Peyer's patch (tissue), 4 donors: ENCODE measurements at regions not wholly inside any gene's neighbourhood (a gene's known extent, or its start where the extent isn't known, plus 50 kb on each side); places are given as distances from the start of the nearest gene placed in this dataset.
A peak's percentile ranks its signal among the peaks of the same experiment; 100 is the strongest.

Experiments
- DNase-seq, 3 donors: peaks; one replicate each; pipeline ENCODE4 v3.0.0-alpha.2; 2017 to 2019
- H3K27ac ChIP-seq, 4 donors: fragments of 200-600 bp; sonication (generic); one replicate each; pipeline ENCODE4 v1.5.1; 2016 to 2019
- H3K27me3 ChIP-seq, 2 donors: fragments of 200-600 bp; sonication (generic); one replicate each; pipeline ENCODE4 v1.5.1; 2019
- H3K36me3 ChIP-seq, 3 donors: fragments of 200-600 bp; sonication (generic); one replicate each; pipeline ENCODE4 v1.5.1; 2016 to 2019
- H3K4me1 ChIP-seq, 4 donors: fragments of 200-600 bp; sonication (generic); one replicate each; pipeline ENCODE4 v1.5.1; 2016 to 2019
- H3K4me3 ChIP-seq, 4 donors: fragments of 200-600 bp; sonication (generic); 1 replicate in 3 of 4; 2 replicates in 1 of 4; pipeline ENCODE4 v1.5.1; 2016 to 2019; ENCODE audit warnings: mild to moderate bottlenecking in 1 of 4
- H3K9me3 ChIP-seq, 4 donors: fragments of 200-600 bp; sonication (generic); one replicate each; pipeline ENCODE4 v1.5.1; 2016 to 2019; ENCODE audit warnings: mild to moderate bottlenecking in 1 of 4
- CTCF ChIP-seq, 6 experiments: fragments of 450-650 bp in 4 of 6; fragments of 200-600 bp in 2 of 6; sonication (generic) in 1 of 6; IDR thresholded peaks; one replicate each; pipeline ENCODE4 v1.5.1; 2017 to 2019; ENCODE audit warnings: antibody characterized with exemption in 6 of 6, mild to moderate bottlenecking in 3 of 6, moderate library complexity in 1 of 6
- POLR2A ChIP-seq, 2 donors: fragments of 450-650 bp; IDR thresholded peaks; one replicate each; pipeline ENCODE4 v1.5.1; 2017; ENCODE audit warnings: antibody characterized with exemption in 2 of 2, mild to moderate bottlenecking in 2 of 2, moderate library complexity in 2 of 2

GRCh38 chr9:31112491-31112890 lies 1272.0 kb upstream of the ACO1 start:
- Histone ChIP-seq H3K9me3 (no peaks in the 10 kb centered on the region), H3K4me1 (no peaks in the 10 kb centered on the region), H3K4me3 (no peak overlapping the region), H3K36me3 (no peaks in the 10 kb centered on the region), H3K27ac (no peak overlapping the region), H3K27me3 (no peaks in the 10 kb centered on the region)
- no peak for TF ChIP-seq CTCF (IDR thresholded peaks at IDR 0.05)
- TF ChIP-seq POLR2A (IDR thresholded peaks at IDR 0.05) = no peak
- DNase-seq = no peak

- Histone ChIP-seq H3K9me3 (no peaks in the 10 kb centered on the region), H3K27ac (no peak overlapping the region), H3K4me1 (no peaks in the 10 kb centered on the region), H3K36me3 (no peaks in the 10 kb centered on the region), H3K4me3 (no peak overlapping the region), H3K27me3 (no peaks in the 10 kb centered on the region)
- TF ChIP-seq POLR2A (IDR thresholded peaks at IDR 0.05) (no peak), CTCF (IDR thresholded peaks at IDR 0.05) (no peak)
- no peak for DNase-seq
These were observed 1270.1 kb upstream of the ACO1 start for GRCh38 chr9:31114346-31114745.

- H3K27me3 ChIP-seq = no peaks in the 10 kb centered on the region
- no peak overlapping the region for H3K27ac ChIP-seq
- H3K9me3 ChIP-seq = no peaks in the 10 kb centered on the region
- no peaks in the 10 kb centered on the region for H3K4me1 ChIP-seq
- H3K4me3 ChIP-seq = no peak overlapping the region
- TF ChIP-seq POLR2A (IDR thresholded peaks at IDR 0.05) = no peak
- TF ChIP-seq CTCF (IDR thresholded peaks at IDR 0.05) = peak; percentile 29 to 53 (median 46)
- DNase-seq = peak in 1 of 3 donors; percentile 52
- no peaks in the 10 kb centered on the region for H3K36me3 ChIP-seq
These were observed 1264.5 kb upstream of the ACO1 start for GRCh38 chr9:31119890-31120454.

GRCh38 chr9:31124389-31124788 lies 1260.1 kb upstream of the ACO1 start:
- Histone ChIP-seq H3K36me3 (no peaks in the 10 kb centered on the region), H3K9me3 (no peaks in the 10 kb centered on the region), H3K27ac (no peak overlapping the region), H3K4me1 (no peaks in the 10 kb centered on the region), H3K27me3 (no peaks in the 10 kb centered on the region), H3K4me3 (no peak overlapping the region)
- DNase-seq = no peak
- TF ChIP-seq CTCF (IDR thresholded peaks at IDR 0.05) = no peak
- TF ChIP-seq POLR2A (IDR thresholded peaks at IDR 0.05) = no peak

- no peaks in the 10 kb centered on the region for H3K9me3 ChIP-seq
- H3K4me3 ChIP-seq = no peak overlapping the region
- no peaks in the 10 kb centered on the region for H3K36me3 ChIP-seq
- H3K27ac ChIP-seq = no peak overlapping the region
- DNase-seq = no peak
- no peaks in the 10 kb centered on the region for H3K27me3 ChIP-seq
- TF ChIP-seq CTCF (IDR thresholded peaks at IDR 0.05) (no peak), POLR2A (IDR thresholded peaks at IDR 0.05) (no peak)
- no peaks in the 10 kb centered on the region for H3K4me1 ChIP-seq
These were observed 1248.9 kb upstream of the ACO1 start for GRCh38 chr9:31135567-31135966.

- Histone ChIP-seq H3K9me3 (no peaks in the 10 kb centered on the region), H3K4me3 (no peak overlapping the region), H3K27me3 (no peaks in the 10 kb centered on the region), H3K4me1 (no peaks in the 10 kb centered on the region), H3K27ac (no peak overlapping the region), H3K36me3 (no peaks in the 10 kb centered on the region)
- DNase-seq = no peak
- no peak for TF ChIP-seq POLR2A (IDR thresholded peaks at IDR 0.05)
- no peak for TF ChIP-seq CTCF (IDR thresholded peaks at IDR 0.05)
These were observed 1247.9 kb upstream of the ACO1 start for GRCh38 chr9:31136524-31136923.
